Stimulated activated CD4-positive, alpha-beta T cell treated with anti-CD3 and anti-CD28 coated beads, Interleukin-2, amount 100 ng/mL, for 24 hours (primary cell): ENCODE measurements at regions not wholly inside any gene's neighbourhood (a gene's known extent, or its start where the extent isn't known, plus 50 kb on each side); places are given as distances from the start of the nearest gene placed in this dataset.

ENCODE experiments used
- DNase-seq, 2 donors: peaks; one replicate each; pipeline ENCODE4 v3.0.0-alpha.2; 2020

- DNase-seq, result no peak
Measured at GRCh38 chr17:79162012-79162963, 87.7 kb downstream of the ENGASE start.

DNA sequence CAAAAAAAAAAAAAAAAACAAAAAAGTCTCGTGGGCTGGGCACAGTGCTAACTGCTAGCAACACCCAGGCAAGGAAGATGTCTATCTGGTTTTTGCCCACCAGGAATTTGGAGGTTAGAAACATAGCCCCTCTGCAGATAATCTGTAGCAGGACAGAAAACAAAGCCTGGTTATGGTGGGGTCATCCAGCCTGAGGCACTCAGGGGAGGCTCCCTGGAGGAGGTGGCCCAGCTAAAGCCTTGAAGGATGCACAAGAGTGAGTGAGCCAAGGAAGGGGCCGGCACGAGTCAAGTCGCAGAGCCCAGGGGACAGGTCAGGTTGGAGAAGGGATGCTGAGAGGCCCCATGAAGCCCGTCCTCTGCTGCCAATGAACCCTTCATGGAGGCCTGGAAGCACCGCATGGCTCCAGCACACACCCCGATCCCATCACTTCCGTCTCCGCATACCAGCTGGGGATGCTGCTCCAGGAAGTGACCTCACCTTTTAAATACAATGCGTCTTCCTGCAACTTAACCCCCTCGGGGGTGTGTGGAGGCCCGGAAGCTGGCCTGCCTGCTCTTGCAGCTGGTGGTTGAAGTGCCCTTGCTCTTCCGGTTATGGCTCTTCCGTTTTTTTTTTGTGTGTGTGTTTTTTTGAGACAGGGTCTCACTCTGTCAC lies 86.5 kb downstream of the ENGASE start:
- DNase-seq, result peak in 1 of 2 donors; percentile 19

GRCh38 chr17:79159926-79160325 lies 85.3 kb downstream of the ENGASE start:
- no peak for DNase-seq

DNA sequence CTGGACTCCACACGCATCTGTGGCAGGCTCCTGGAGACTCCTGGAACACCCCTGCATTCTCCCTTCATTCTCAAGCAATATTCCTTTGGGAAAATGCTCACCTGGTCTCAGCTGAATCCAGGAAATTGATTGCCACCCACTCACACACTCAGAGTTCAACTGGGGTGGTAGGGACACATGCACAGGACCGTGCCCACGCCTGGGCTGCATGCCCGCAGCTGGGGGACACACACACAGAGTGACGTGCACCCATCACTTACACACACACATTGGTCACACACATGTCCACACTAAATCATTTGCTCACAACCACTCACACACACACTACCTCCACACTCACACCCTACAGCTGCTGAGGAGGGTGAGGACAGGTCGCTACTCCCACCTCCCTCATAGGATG lies 84.8 kb downstream of the ENGASE start:
- no peak for DNase-seq

- DNase-seq, result no peak
Measured at GRCh38 chr17:79156463-79157095, 82.0 kb downstream of the ENGASE start.

- DNase-seq, result no peak
Measured at GRCh38 chr17:79155701-79156100, 81.1 kb downstream of the ENGASE start.

DNA sequence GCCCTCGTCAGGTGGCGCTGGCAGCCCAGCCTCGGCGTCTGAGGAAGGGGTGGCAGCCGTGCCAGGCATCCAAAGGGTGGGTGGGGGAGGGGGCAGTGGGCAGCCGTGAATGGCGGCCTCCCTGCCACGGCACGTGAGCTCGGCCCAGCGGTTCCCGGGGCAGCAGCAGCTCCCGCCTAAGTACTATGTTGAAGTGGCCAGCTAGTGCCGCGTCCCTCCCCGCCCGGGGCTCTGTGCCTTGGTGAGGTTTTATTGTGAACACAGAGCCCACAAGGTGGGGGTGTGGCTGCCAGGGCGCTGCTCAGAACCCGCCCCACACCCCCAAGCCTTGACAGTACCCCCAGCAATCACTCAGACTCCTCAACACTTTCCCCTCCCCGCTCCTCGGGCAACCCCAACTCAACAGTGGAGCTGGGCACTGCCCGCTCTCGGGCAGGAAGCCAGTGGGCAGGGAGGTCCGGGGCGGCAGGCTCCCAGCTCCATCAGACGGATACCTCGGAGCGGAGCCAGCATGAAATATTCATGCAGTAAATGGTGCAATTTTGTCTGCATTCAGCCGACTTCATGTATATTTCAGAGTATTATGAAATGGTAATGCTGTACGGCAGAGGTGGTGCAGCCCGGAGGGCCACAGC lies 80.4 kb downstream of the ENGASE start:
- DNase-seq, result no peak

DNA sequence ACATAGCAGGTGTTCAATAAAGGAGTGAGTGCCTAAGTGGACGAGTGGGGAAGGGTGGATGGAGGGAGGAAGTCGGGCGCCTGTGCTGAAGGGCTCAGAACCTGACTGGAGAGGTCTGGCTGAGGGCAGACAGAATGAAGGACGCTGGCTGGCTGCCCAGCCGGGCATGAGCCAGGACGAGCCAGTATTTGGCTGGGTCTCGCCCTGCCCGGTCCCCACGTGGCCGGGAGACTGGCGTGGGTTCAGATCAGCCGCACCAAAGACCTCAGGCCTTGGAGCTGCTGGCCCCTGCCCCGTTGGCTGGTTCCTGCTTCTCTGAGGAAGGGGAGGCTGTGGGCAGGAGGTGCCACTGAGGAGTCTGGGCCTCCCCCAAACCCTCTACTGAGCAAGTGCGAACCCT lies 79.8 kb downstream of the ENGASE start:
- DNase-seq, result no peak

DNA sequence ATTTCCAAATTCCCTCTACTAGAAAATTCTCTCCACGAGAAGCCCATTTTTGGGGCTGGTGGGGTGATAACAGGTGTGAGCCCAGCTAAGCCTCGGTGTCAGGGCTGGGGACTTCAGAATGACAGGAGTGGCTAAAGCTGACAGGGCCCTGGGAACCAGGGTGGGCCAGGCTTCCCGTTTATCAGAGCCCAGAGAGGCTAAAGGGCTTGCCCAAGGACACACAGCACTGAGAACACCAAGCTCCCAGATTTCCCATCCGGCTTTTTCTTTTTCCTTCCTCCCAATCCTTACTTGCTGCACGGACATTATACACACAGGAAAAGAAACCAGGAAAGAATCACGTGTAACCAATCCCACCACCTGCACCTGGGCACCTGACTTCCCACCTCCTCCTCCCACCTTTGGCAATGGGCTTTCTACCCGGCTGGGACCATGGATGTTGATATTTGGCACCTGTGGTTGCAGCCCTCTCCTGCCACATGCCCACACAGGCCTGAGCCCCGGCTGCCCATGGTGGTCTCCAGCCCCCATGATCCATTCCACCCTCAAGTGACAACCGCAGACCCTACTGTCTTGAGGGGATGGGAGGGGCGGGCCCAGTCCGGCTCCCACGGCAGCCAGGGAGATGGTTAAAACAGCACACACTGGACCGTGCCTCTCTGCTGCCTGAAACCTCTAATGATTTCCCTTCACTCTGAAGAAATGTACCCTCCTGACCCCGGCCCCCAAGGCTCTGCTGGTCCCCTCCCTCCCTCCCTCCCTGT lies 78.9 kb downstream of the ENGASE start:
- DNase-seq, result no peak

GRCh38 chr17:79152636-79153035 lies 78.0 kb downstream of the ENGASE start:
- DNase-seq, result no peak

DNA sequence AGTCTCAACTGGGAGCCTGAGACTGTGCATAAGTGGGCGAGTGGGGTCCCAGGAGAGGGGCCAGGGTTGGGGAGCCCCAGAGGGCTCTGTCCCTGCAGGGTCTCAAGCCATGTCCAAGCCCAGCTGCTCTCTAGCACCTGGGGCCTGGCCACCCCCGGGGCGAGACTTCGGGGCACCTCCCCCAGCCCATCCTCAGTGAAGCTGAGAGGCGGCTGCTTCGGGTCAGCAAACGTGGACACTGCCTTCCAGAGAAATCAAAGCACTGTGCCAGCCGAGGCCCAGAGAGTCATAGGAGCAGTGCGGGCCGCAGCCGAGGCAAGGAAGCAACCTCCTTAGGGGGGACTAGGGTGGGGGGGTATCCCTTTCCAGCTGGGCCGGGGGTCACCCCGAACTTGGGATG lies 77.5 kb downstream of the ENGASE start:
- no peak for DNase-seq

DNA sequence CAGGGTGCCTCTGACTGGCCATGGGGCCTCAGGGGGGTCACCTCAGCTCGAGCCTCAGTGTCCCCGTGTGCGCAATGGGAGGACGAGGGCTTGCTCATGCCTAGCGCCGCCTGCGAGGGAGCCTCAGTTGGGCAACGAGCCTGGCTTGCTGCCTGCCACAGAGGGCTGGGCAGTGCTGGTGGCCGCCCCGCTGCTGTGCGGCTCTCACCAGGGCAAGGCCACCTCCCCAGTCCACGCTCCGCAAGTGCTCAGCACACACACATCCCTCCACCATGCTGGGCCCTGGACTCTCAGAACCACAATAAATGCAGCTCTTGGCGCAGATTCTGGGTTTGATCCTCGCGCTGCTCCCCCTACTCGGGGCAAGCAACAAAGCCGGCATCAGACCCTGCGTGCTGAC lies 76.2 kb downstream of the ENGASE start:
- no peak for DNase-seq

GRCh38 chr17:79150035-79150733 lies 75.6 kb downstream of the ENGASE start:
- no peak for DNase-seq

GRCh38 chr17:79148584-79148983 lies 74.0 kb downstream of the ENGASE start:
- no peak for DNase-seq

DNA sequence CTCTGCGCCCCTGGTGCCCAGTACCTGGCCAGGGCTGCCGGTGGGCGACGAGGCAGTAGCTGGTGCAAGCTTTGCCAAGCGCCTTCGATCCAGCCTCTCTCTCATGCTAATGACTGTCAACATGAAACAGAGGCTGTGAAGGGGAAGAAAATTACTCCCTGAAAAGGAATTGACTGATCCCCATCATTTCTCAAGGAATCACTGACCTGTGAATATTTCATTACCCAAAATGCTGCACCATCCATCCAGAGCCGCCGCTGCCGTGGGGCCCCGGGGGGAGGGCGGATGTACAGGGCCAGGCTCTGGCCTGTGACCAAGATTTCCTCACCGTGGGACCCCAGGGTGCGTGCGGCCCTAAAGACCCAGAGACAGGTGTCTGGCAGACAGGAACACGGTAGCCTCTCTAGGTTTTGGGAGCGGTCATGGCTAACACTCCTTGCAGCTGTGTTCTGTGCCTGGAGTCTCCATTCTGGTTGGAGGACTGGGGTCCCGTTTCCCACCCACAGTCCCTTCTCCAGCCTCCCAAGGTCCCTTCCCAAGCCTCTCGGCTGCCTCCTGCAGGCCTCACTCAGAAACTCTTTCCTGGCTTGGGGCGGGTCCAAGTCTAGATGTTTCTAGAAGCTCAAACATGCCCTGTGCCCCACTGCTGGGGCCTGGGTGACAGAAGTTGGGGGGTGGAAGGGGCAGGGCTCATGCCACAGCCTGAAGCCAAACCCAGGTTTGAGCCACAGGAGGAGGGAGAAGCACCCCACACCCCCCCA lies 73.3 kb downstream of the ENGASE start:
- DNase-seq, result no peak

DNA sequence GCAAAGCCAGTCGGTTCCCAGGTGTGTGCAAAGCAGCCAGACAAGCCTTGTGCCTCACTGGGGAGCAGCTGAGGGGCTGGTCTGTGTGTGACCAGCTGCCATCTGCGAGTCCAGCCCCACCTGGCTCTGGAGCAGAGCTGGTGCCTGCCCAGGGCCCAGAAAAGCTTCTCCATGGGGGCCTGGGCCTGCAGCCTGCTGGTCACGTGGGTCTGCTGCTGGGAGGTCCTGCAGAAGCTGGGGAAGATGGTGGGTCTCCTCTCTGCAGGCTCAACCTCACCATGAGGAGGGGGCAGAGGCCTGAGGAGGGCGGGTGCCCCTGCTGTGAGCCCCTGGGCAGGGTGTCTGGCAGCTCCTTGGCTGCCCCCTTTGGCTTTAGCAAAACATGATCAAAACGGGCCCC lies 71.9 kb downstream of the ENGASE start:
- no peak for DNase-seq

- DNase-seq, result no peak
Measured at GRCh38 chr17:79145548-79145947, 70.9 kb downstream of the ENGASE start.

- DNase-seq, result no peak
Measured at GRCh38 chr17:79144133-79144532, 69.5 kb downstream of the ENGASE start.

DNA sequence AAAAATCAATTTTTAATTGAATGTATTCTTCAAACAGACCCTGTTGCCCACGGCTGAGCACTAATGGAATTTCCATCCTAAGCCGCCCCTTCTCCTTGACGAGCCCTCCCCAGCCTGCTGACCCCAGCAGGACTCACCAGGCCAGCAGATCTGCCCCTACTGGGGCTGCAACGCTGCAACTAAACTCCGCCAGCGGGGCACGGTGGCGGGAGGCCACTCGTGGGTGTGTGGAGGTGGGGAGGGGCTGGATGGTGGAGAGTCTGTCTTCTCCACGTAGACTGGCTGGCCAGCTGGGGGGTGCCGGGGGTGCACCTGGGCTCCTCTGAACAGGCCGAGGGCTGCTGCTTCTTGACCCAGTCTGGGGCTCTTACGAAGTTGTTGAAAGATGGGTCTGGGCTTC lies 67.8 kb downstream of the ENGASE start:
- DNase-seq, result no peak

DNA sequence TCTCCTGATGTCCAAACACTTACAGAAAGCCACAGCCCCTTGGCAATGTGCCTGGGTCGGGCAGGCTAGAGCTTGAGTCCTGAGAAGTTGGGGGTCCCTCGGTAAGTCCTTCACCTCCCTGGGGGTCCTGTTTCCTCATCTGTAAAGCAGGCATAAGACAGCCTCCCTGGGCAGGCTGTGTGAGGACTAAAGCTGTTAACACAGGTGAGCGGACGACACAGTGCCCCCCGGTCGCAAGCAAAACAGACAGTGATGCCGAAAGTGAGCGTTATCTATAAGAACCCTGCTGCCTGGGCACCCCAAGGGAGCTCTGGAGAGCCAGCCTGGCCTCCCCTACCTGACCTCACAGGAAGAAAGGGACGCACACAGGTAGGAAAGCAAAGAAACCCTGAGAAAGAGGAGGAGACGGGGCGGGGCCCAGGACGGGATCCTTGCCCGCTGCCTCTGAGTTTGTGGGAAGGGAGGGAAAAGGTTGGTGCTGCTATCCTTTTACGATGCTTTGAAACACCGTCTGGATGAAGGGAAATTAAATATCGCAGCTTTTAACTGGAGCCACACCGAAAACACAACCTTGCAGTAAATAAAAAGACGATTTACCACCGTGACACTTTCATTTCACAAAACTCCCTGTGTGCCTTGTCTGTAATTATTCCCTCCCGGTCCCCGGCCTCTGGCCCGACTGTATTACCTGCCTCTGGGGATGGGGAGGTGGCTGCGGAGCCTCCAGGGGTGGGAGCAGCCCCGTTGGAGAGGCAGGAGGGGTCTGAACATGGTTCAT lies 67.1 kb downstream of the ENGASE start:
- no peak for DNase-seq
